ENCODE measurements at regions not wholly inside any gene's neighbourhood (a gene's known extent, or its start where the extent isn't known, plus 50 kb on each side); places are given as distances from the start of the nearest gene placed in this dataset.

DNA sequence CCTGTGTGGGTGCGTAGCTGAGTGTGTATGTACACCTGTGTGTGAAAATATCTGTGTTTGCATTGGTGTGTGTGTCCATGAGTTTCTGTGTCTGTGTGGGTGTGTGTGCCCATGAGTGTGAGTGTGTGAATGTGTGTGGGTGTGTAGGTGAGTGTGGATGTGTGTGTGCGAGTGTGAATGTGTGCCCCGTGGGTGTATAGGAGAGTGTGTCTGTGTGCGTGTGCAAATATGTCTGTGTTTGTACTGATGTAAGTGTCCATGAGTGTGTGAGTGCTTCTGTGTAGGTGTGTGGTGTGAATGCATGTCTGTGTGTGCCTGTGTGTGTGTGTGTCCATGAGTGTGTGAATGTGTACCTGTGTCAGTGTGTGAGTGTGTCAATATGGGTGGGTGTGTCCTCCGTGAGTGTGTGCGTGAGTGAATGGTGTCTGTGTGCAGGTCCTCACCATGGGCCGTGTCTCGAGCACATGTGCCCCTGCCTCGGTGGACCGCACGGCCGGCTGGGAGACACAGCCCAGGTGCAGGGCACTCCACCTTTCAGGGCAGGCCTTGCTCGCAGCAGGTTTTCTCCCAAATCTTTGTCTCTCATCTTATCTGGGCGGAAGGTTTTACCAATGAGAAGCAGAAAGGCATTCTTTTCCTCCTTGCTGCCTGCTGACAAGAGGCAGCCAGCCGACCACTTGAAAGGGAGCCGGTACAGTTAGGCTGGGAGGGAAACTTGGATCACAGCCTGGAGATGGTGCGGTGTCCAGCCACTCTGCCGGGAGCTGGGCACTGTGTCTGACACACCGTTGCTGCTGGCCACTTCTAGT, 107.1 kb upstream of the FAM20C start:
- no peak for DNase-seq (ENCODE audit: low spot score)

DNA sequence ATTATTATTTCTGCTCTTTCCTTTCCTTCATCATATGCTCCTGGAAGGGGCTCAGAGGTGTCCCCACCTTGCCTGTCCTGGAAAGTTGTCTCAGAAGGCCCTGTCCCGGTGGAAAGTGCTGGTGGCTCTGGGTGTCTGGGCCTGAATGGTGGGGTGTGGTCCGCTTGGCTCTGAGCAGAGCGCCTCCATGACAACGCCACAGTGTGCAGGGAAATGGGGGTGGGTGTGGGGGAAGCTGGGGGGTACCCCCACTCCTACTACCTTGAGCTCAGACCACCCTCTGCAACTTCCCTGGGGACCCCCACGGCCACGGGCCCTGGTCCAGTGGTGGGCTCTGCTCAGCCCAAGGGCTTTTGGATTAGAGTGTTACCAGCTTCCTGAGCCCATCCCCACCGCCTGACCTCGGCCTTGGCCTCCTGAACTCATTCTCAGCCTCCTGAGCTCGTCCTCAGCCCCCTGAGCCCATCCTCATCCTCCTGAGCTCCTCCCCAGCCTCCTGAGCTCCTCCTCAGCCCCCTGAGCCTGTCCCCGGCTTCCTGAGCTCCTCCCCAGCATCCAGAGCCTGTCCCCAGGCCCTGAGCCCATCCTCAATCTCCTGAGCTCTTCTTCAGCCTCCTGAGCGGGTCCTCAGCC, 106.4 kb upstream of the FAM20C start:
- no peak for DNase-seq (ENCODE audit: low spot score)

DNA sequence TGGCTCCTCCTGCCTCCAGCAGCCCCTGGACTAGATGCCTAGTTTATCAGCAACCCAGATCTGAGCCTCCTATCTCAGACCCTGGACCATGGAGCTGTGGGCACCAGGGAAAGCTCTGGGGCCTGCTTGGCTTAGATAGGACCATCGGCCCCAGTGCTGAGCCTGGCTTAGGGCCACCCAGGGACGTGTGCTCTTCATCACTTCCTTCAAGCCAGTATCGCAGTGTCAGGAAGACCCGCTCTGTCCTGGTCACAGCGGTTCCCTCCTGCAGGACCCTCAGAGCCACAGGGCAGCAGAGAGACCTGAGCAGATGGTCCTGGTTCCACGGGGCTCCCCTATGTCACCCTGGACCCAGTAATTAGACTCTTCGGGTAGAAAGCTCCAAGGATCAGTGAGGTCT, 105.7 kb upstream of the FAM20C start:
- no peak for DNase-seq (ENCODE audit: low spot score)

DNA sequence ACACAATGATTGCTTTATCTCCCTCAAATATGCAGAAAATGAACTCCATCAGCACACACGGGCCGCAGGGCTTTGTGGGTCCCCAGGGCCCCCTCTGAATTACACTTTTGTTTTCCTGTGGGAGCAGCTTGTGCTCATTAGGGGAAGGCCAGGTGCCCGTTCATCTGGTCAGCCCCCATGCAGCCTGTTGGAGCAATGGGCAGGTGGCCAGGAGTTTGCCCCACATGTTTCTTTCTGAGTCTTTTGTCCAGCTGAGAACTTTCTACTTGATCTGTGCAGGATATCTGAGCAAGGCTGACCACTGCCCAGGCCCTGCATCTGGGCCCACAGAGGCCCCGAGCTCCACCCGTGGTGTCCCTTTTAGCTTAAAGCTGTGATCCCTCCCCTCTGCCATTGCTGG, 105.3 kb upstream of the FAM20C start:
- no peak for DNase-seq (ENCODE audit: low spot score)

DNA sequence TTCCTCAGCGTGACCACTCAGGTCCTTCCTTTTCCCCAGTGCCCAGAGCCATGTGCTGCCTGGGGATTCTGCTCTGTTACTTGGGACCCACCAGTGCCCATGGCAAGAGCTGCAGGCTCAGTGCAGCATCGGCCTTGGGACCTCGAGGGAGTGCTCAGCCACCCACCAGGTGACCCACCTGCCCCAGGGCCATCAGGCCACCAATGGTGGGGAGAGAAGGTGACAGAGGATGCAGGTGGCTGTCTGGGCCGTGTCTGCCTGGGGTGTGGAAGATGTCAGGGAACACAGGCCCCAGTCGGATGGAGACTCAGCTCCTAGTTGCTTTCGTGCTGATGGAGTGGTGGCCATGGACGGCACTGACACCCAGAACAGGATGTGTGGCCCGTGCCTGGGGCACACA, 104.7 kb upstream of the FAM20C start:
- no peak for DNase-seq (ENCODE audit: low spot score)

DNA sequence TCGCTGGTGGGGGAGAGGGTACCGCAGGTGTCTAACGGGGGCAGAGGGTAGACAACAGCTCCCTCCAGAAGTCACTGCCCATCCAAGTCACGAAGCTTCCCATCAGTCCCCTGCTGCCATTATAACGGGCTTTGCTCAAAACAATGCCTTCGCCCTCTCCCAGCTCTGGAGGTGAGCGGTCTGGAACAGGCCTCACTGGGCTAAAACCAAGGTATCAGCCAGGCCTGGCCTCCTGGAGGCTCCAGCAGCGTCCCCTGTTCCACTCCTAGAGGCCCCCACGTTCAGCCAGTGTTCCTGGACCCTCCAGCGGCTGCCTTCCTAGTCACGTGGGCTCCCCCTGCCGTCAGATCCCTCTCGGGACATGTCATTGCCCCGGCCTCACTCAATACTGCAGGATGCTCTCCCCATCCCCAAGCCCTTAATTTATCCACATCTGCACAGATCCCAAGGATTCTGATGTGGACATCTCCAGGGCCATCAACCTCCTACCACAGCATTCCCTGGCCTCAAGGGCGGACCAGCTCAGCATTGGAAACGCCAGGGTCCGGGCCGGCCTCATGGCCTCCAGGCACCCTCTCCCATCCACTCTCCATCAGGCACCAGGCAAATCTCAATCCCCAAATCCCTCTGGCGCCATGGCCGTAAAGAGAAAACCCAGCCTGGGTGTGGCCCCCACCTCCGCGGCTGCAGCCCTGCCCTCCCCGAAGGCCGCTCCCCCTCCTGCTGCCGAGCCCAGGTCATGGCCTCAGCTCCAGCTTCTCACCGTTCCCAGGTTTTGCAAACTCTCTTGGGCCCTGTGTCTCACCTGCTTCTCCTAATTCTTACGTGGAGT, 104.1 kb upstream of the FAM20C start:
- no peak for DNase-seq (ENCODE audit: low spot score)

DNA sequence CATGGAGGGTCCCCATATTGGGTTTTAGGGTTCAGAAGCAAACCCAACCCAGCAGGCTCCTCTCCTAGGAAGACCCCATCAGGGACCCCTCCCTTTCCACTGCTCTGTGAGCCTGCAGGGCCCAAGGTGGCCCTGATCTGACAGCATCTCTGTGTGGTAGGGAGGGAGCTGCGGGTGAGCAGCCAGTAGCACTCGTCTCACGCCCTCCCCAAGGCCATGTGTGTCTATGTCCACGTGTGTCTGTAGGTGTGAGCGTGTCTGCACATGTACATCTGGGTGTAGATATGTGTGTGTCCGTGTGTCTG, 103.5 kb upstream of the FAM20C start:
- no peak for DNase-seq (ENCODE audit: low spot score)

DNA sequence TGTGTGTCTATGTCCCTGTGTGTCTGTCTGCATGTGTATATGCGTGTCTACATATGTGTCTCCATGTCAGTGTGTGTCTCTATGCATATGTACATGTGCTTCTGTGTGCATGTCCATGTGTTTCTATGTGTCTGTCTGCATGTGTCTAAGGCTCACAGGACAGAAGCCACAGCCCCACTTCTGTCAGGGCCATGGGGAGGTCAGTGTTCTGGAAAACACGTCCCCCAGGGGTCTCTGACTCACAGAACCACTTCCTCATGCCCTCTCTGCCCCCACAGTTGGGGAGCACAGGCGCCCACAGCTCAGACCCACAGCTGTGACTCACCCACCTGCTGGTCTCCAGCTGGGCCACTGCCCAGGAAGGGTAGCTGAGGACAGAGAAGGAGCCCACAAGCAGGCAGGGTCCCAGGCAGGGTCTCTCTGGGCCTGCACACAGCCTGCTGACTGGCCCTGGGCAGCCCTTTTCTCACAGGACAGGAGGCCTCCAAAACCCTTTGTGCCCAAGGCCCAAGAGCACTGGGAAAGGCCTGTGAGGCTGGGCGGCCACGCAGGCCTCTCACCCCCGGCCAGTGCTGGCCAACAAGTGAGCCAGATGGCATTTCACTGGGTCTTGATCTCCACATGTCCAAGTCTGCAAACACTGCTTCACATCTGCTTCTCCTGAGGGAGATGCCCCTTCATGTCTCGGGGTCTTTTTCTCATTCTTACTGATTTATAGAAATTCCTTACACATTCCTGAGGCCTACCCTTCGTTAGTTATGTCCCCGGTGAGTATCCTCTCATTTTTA, 102.9 kb upstream of the FAM20C start:
- DNase-seq (ENCODE audit: low spot score), result no peak

DNA sequence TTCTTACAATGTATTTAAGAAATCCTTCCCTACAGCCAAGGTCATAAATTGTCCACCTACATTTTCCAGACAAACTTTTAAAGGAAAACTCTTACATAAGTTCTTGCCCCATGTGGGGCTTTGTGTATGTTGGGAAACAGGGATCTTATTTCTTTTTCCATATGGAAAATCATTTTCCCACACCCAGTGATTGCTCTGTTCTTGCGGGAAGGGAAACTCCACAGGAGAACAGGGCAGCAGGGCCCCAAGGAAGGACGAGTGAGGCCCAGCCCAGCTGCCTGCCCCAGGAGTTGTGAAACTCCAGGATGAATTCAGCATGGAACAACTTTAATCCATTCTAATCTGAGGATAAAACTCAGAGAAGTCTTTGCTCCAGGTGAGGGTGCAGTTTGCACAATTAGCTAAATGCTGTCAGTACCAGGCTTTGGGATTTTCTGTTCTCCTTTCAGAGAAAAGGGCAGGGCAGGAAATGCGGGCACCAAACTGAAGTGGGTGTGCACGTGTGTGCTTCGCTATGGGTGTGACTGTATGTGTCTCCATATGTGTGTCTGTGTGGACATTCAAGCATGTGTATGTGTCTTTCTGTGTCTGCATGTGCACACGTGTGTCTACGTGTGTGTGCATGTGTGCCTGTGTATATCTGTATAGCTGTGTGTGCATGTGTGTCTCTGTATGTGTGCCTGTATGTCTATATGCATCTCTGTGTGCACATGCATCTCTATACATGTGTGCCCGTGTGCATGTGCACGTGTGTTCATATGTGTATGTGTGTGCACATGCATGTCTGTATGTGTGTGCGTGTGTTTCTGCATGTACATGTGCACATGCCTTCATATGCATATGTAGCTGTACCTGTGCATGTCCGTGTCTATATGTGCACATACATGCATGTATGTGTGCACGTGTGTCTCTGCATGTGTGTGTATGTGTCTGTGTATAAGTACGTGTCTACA, 102.0 kb upstream of the FAM20C start:
- DNase-seq (ENCODE audit: low spot score), result no peak

DNA sequence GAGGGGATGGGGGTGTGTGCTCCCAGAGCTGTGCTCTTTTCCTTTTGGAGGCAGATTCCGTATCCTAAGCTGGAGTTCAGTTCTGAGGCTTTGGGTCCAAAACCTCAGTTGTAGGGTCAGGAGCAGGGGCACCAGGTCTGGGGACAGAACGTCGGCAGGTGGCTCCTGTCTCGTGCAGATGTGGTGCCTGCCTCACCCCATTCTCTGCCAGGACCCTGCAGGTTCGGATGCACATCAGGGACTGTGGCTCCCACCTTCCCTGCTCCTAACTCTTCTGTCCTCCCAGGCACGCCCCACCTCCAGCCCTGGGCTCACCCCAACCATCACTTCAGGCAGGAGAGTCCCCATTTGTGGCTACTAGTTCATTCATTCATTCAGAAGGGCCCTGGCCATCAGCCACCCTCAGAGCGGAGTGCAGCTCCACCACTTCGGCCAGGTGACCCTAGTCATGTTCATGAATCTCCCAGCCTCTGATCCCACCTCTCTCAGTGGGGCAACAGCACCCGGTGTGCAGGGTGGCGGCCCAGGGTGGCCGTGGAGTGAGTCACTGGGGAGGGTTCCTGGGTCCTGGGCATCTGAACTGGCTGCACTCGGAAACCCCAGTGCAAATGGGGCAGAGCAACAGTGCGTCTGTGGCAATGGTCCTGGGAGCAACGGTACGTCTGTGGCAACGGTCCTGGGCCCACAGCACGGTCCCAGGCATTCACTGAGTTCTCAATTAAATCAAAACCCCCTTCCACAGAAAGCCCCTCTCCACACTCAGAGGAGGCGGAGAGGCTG, 100.8 kb upstream of the FAM20C start:
- no peak for DNase-seq (ENCODE audit: low spot score)

DNA sequence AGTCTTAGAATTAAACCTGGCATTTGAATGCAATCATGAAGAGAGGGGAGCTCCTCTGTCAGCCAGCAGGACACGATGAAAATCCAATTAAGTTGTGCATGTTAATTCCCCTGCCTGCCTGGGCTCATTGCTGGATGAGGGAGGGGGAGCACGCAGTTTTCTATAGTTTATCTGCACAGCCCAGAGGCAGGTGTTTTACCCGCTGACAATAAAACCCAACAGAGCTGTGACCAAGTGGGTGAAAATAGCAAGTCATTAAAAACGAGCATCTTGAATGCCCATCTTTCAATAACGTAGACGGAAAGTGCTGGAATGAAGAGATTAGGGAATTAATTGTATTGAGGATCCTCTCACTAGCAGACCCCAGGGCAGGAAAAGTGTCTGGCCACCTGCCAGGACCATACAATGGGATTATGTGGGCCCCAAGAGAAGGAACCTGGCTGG, 100.1 kb upstream of the FAM20C start:
- no peak for DNase-seq (ENCODE audit: low spot score)

DNA sequence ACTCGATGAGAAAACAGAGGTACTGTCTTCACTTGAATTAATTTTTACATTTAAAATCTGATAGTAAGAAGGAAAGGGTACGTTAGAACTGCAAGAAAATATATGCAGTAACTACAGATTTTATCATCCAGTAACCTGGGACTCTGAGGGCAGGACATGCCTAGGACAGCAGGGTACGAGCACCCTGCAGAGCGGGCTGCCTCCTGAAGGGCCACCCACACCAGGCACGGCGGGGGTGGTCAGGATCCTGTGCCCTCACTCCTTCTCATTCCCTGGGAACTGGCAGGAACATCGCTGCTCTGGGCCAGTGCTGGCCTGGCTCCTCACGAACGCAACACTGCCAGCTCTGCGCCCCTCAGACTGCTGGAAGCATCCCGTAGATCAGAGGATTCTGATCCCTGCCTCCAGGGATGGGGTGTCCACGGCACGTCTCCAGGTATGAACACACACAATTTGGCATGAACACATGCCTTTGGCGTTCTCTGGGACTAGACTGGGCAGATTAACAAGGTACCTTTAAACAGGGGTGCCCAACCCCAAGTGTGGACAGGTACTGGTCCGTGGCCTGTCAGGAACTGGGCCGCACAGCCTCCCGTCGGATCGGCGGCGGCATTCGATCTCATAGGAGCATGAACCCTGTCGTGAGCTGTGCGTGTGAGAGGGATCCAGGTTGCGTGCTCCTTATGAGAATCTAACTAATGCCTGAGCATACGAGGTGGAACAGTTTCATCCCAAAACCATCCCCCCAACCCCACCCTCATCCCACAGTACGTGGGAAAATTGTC, 99.3 kb upstream of the FAM20C start:
- DNase-seq (ENCODE audit: low spot score), result no peak

DNA sequence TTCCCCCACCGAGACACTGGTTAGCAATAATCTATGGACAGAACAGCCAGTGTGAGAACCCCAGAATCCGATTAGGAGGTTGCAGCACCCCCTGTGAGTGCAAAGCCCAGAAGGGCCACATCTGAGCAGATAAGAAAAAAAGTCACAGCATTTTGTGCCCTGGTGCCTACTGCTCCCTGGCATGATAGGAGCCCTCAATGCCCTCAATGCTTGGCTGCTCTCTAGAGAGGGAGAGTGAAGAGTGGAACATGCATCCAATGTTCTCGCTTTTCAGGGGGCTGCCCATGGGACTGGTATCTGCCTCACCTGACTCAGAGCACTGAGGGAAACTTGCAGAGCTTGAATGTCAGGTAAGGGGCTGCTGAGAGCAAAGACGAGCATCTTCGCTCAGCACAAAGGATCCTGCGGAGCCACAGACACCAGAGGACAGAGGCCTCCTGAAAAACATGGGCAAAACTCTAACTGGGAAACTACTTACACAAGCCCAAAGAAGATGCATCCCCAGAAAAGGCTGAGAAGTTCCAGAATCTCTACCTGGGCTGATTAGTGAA, 98.0 kb upstream of the FAM20C start:
- no peak for DNase-seq (ENCODE audit: low spot score)

DNA sequence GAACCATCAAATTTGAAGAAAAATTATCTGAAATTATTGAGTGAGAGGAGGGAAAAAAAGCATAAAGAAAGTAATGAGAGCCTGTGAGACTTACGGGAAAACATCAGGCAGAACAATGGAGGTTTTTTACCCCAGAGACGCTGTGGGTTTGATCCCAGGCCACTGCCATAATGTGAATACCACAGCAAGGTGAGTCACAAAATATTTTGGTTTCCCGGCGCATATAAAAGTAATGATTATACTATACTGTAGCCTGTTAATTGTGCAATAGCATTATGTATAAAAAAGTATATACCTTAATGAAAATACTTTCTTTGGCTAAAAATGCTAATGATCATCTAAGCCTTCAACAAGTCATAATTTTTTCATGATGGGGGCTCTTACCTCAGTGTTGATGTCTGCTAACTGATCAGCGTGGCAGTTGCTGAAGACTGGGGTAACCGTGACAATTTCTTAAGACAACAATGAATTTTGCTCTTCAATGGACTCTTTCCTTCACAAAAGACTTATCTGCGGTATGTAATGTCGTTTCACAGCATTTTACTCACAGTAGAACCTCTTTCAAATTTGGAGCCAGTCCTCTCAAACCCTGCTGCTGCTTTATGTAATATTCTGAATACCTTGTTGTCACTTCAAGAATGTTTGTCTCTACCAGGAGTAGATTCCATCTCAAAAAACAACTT, 97.0 kb upstream of the FAM20C start:
- no peak for DNase-seq (ENCODE audit: low spot score)

DNA sequence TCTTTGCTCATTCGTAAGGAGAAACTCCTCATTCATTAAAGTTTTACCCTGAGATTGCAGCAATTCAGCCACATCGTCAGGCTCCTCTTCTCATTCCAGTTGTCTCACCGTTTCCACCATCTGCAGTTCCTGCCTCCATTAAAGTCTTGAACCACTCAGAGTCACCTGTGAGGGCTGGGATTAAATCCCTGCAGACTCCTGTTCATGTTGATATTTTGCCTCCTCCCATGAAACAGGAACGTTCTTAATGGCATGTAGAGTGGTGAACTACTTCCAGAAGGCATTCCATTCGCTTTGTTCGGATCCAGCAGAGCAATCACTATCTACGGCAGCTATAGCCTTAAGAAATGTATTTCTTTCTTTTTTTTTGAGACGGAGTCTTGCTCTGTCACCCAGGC, 96.5 kb upstream of the FAM20C start:
- DNase-seq (ENCODE audit: low spot score), result no peak

DNA sequence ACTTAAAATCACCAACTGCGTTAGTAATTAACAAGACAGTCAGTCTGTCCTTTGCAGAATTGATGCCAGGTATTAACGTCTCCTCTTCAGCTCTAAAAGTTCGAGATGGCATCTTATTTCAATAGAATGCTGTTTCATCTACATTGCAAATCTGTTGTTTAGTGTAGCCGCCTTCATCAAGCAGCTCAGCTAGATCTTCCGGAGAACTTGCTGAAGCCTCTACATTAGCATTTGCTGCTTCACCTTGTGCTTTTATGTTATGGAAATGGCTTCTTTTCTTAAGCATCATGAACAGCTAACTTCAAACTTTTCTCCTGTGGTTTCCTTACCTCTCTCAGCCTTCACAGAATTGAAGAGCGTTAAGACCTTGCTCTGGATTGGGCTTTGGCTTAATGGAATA, 95.5 kb upstream of the FAM20C start:
- DNase-seq (ENCODE audit: low spot score), result no peak

DNA sequence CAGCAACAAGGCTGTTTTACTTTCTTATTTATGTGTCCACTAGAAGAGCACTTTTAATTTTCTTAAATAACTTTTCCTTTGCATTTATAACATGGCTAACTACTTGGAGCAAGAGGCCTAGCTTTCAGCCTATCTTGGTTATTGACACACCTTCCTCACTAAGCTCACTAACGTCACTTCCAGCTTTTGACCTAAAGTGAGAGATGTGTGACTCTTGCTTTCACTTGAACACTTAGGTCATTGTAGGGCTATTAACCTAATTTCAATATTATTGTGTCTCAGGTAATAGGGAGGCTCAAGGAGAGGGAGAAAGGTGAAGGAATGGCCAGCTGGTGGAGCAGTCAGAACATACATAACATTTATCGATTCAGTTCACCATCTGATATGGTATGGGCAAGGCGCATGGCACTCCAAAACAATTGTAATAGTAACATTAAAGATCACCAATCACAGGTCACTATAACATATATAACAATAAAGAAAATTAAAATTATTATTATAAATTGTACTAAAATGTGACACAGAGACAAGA, 95.0 kb upstream of the FAM20C start:
- no peak for DNase-seq (ENCODE audit: low spot score)
